ACC112 (cell line): ENCODE measurements at regions not wholly inside any gene's neighbourhood (a gene's known extent, or its start where the extent isn't known, plus 50 kb on each side); places are given as distances from the start of the nearest gene placed in this dataset.

ENCODE experiments used
- H2AFZ ChIP-seq: fragments of 200-600 bp; sonication (generic); one replicate; pipeline ENCODE4 v1.6.0; 2017; ENCODE audit warnings: antibody characterized with exemption, low read length; ENCODE audit not compliant: unreplicated experiment
- H3K27ac ChIP-seq: fragments of 200-600 bp; sonication (generic); 2 replicates; pipeline ENCODE4 v1.5.1; 2014; ENCODE audit warnings: low read depth, mild to moderate bottlenecking, antibody characterized with exemption, low read length, moderate library complexity
- H3K27me3 ChIP-seq: fragments of 200-600 bp; sonication (generic); 2 replicates; pipeline ENCODE4 v1.6.1; 2014; ENCODE audit warnings: mild to moderate bottlenecking, antibody characterized with exemption, low read length, moderate library complexity, mixed read lengths; ENCODE audit not compliant: insufficient read depth
- H3K36me3 ChIP-seq: fragments of 200-600 bp; sonication (generic); 2 replicates; pipeline ENCODE4 v1.6.1; 2016; ENCODE audit warnings: mild to moderate bottlenecking, antibody characterized with exemption, low read length, moderate library complexity, mixed read lengths; ENCODE audit not compliant: insufficient read depth
- H3K4me1 ChIP-seq: fragments of 200-600 bp; sonication (generic); one replicate; pipeline ENCODE4 v1.6.1; 2016; ENCODE audit warnings: low read length, mixed read lengths; ENCODE audit not compliant: insufficient read depth, unreplicated experiment, control insufficient read depth
- H3K4me3 ChIP-seq: fragments of 200-600 bp; sonication (generic); 2 replicates; pipeline ENCODE4 v1.5.1; 2014; ENCODE audit warnings: mild to moderate bottlenecking, low read depth, low read length
- H3K79me2 ChIP-seq: fragments of 200-600 bp; sonication (generic); one replicate; pipeline ENCODE4 v1.6.0; 2016; ENCODE audit warnings: low read length; ENCODE audit not compliant: control insufficient read depth, unreplicated experiment, insufficient read depth

- Histone ChIP-seq H3K36me3 (peaks cover 8% of the 10 kb centered on the region; the same call in 1 of the 2 replicates), H3K4me3 (peak overlapping the region; percentile 27; the same call in 1 of the 2 replicates), H3K79me2 (no peaks in the 10 kb centered on the region), H2AFZ (peak overlapping the region; percentile 73), H3K4me1 (peaks cover 39% of the 10 kb centered on the region), H3K27me3 (no peaks in the 10 kb centered on the region), H3K27ac (peak overlapping the region; percentile 84)
Measured at GRCh38 chr5:96565582-96566265, 96.5 kb upstream of the CAST start.

GRCh38 chr5:96566833-96567587, 95.2 kb upstream of the CAST start:
- H2AFZ ChIP-seq, result peak overlapping the region; percentile 16
- peak overlapping the region; percentile 57 for H3K4me3 ChIP-seq
- peaks cover 38% of the 10 kb centered on the region for H3K4me1 ChIP-seq
- H3K79me2 ChIP-seq, result no peaks in the 10 kb centered on the region
- H3K36me3 ChIP-seq, result peaks cover 8% of the 10 kb centered on the region; the same call in 1 of the 2 replicates
- peak overlapping the region; percentile 84 for H3K27ac ChIP-seq
- no peaks in the 10 kb centered on the region for H3K27me3 ChIP-seq

- H3K4me1 ChIP-seq, result peaks cover 37% of the 10 kb centered on the region
- H3K36me3 ChIP-seq, result peaks cover 1% of the 10 kb centered on the region; the same call in 1 of the 2 replicates
- no peak overlapping the region for H3K4me3 ChIP-seq
- H3K79me2 ChIP-seq, result no peaks in the 10 kb centered on the region
- no peak overlapping the region for H2AFZ ChIP-seq
- H3K27me3 ChIP-seq, result no peaks in the 10 kb centered on the region
- H3K27ac ChIP-seq, result no peak overlapping the region
Measured at GRCh38 chr5:96569332-96569731, 92.8 kb upstream of the CAST start.

GRCh38 chr5:96569770-96570169, 92.4 kb upstream of the CAST start:
- Histone ChIP-seq H3K4me3 (no peak overlapping the region), H2AFZ (no peak overlapping the region), H3K36me3 (no peaks in the 10 kb centered on the region), H3K79me2 (no peaks in the 10 kb centered on the region), H3K4me1 (peaks cover 37% of the 10 kb centered on the region), H3K27ac (no peak overlapping the region), H3K27me3 (no peaks in the 10 kb centered on the region)

GRCh38 chr5:96572864-96573512, 89.2 kb upstream of the CAST start:
- Histone ChIP-seq H3K27ac (peak overlapping the region; percentile 91), H2AFZ (no peak overlapping the region), H3K4me3 (no peak overlapping the region; the same call in 1 of the 2 replicates), H3K36me3 (no peaks in the 10 kb centered on the region), H3K4me1 (peaks cover 18% of the 10 kb centered on the region), H3K27me3 (no peaks in the 10 kb centered on the region), H3K79me2 (no peaks in the 10 kb centered on the region)

- H3K27ac ChIP-seq, result peak overlapping the region; percentile 91
- H3K4me1 ChIP-seq, result peaks cover 22% of the 10 kb centered on the region
- no peak overlapping the region for H3K4me3 ChIP-seq
- H2AFZ ChIP-seq, result no peak overlapping the region
- H3K36me3 ChIP-seq, result no peaks in the 10 kb centered on the region
- H3K27me3 ChIP-seq, result no peaks in the 10 kb centered on the region
- H3K79me2 ChIP-seq, result no peaks in the 10 kb centered on the region
Measured at GRCh38 chr5:96573513-96573894, 88.7 kb upstream of the CAST start.

- Histone ChIP-seq H2AFZ (no peak overlapping the region), H3K27me3 (no peaks in the 10 kb centered on the region), H3K27ac (no peak overlapping the region), H3K4me3 (no peak overlapping the region), H3K36me3 (no peaks in the 10 kb centered on the region), H3K4me1 (peaks cover 26% of the 10 kb centered on the region), H3K79me2 (no peaks in the 10 kb centered on the region)
Measured at GRCh38 chr5:96576876-96577275, 85.3 kb upstream of the CAST start.

- no peak overlapping the region for H2AFZ ChIP-seq
Measured at GRCh38 chr5:96577909-96578308, 84.3 kb upstream of the CAST start.

GRCh38 chr5:96579711-96580110, 82.5 kb upstream of the CAST start:
- Histone ChIP-seq H3K4me1 (peaks cover 22% of the 10 kb centered on the region), H3K79me2 (no peaks in the 10 kb centered on the region), H3K27ac (no peak overlapping the region), H3K4me3 (no peak overlapping the region), H2AFZ (no peak overlapping the region), H3K27me3 (no peaks in the 10 kb centered on the region), H3K36me3 (no peaks in the 10 kb centered on the region)

More at GRCh38 chr5:96577909-96578308, 84.3 kb upstream of the CAST start:
- H3K4me3 ChIP-seq, result no peak overlapping the region
- H3K27ac ChIP-seq, result no peak overlapping the region
- H3K27me3 ChIP-seq, result no peaks in the 10 kb centered on the region
- no peaks in the 10 kb centered on the region for H3K36me3 ChIP-seq
- no peaks in the 10 kb centered on the region for H3K79me2 ChIP-seq
- H3K4me1 ChIP-seq, result peaks cover 30% of the 10 kb centered on the region

- H3K27me3 ChIP-seq, result no peaks in the 10 kb centered on the region
- peaks cover 22% of the 10 kb centered on the region for H3K4me1 ChIP-seq
- H3K79me2 ChIP-seq, result no peaks in the 10 kb centered on the region
- no peaks in the 10 kb centered on the region for H3K36me3 ChIP-seq
- peak overlapping the region; percentile 63 for H2AFZ ChIP-seq
- peak overlapping the region; percentile 56 for H3K27ac ChIP-seq
- peak overlapping the region; percentile 13; the same call in 1 of the 2 replicates for H3K4me3 ChIP-seq
Measured at GRCh38 chr5:96582343-96582742, 79.8 kb upstream of the CAST start.
